HCT116 (cell line): ENCODE measurements at regions not wholly inside any gene's neighbourhood (a gene's known extent, or its start where the extent isn't known, plus 50 kb on each side); places are given as distances from the start of the nearest gene placed in this dataset.

ENCODE experiments used
- ATAC-seq: fragments of 200-7000 bp; cut with Tn5 transposase; 2 replicates; pipeline ENCODE4 v1.9.1; 2020; ENCODE audit warnings: mild to moderate bottlenecking, moderate library complexity
- BruUV-seq: library from RNA; stranded (reverse); fragments of 400-500 nt; replicated peaks from 2 replicates; lab custom pipeline; 2021; lab: Mats Ljungman, UMichigan
- CTCF ChIA-PET: fragments of 300-600 bp; sonication (Branson Sonifier 250); formaldehyde crosslinking; loops from one replicate; lab custom pipeline; 2021; ENCODE audit warnings: antibody characterized with exemption; lab: Charles Lee
- POLR2A ChIA-PET: fragments of 300-600, 350-600 bp; sonication (Branson Sonifier 250); formaldehyde crosslinking; loops from one replicate; lab custom pipeline; 2021; ENCODE audit warnings: antibody characterized with exemption; lab: Charles Lee
- RAD21 ChIA-PET, 2 experiments: fragments of 300-600 bp; sonication (Branson Sonifier 250); formaldehyde crosslinking; loops; one replicate each; lab custom pipeline; 2023; ENCODE audit warnings: low total read pairs in 2 of 2; ENCODE audit not compliant: uncharacterized antibody in 2 of 2, unreplicated experiment in 2 of 2, low non-redundant PET in 1 of 2; lab: Charles Lee
- DNase-seq: peaks from one replicate; pipeline ENCODE4 v3.0.0-alpha.2; 2010; ENCODE audit warnings: low read depth, low spot score
- H2AFZ ChIP-seq: fragments of 200-600 bp; shearing (Covaris generic), sonication (generic); 2 replicates; pipeline ENCODE4 v1.6.1; 2017; ENCODE audit warnings: low read depth, mixed run types, mixed read lengths, antibody characterized with exemption, low read length; ENCODE audit not compliant: poor library complexity, severe bottlenecking
- H3K27ac ChIP-seq: 2 replicates; pipeline ENCODE4 v1.5.1; 2012; ENCODE audit warnings: low read depth, low read length
- H3K27me3 ChIP-seq: fragments of 200-600 bp; sonication (generic); 2 replicates; pipeline ENCODE4 v1.6.1; 2016; ENCODE audit warnings: mixed run types, low read length, mixed read lengths; ENCODE audit not compliant: insufficient read depth
- H3K36me3 ChIP-seq, 2 experiments: fragments of 200-500 bp in 1 of 2; fragments of 200-600 bp in 1 of 2; sonication (Bioruptor generic) in 1 of 2; sonication (generic) in 1 of 2; 2 replicates each; pipeline versions ENCODE4 v1.5.1 to v1.6.1; 2014 to 2016; ENCODE audit warnings: low read length in 2 of 2, inconsistent platforms in 1 of 2, mixed read lengths in 1 of 2, mixed run types in 1 of 2; ENCODE audit not compliant: insufficient read depth in 2 of 2, control insufficient read depth in 1 of 2
- H3K4me1 ChIP-seq, 2 experiments: fragments of 200-600 bp in 1 of 2; sonication (generic) in 1 of 2; 2 replicates each; pipeline versions ENCODE4 v1.5.1 to v1.6.1; 2012 to 2017; ENCODE audit warnings: low read length in 2 of 2, inconsistent platforms in 1 of 2, mild to moderate bottlenecking in 1 of 2, mixed read lengths in 1 of 2, mixed run types in 1 of 2, moderate library complexity in 1 of 2; ENCODE audit not compliant: insufficient read depth in 2 of 2, control insufficient read depth in 1 of 2
- H3K4me2 ChIP-seq: fragments of 200-600 bp; sonication (generic); 2 replicates; pipeline ENCODE4 v1.6.1; 2017; ENCODE audit warnings: mixed run types, low read length, mixed read lengths
- H3K4me3 ChIP-seq, 2 experiments: fragments of 200-600 bp in 1 of 2; sonication (generic) in 1 of 2; replicated peaks in 1 of 2; 2 replicates each; pipeline ENCODE4 v1.5.1; 2011 to 2016; ENCODE audit warnings: low read length in 2 of 2, control low read depth in 1 of 2, low read depth in 1 of 2, mild to moderate bottlenecking in 1 of 2, mixed read lengths in 1 of 2, mixed run types in 1 of 2
- H3K79me2 ChIP-seq: fragments of 200-600 bp; sonication (generic); 2 replicates; pipeline ENCODE4 v1.6.1; 2017; ENCODE audit warnings: mild to moderate bottlenecking, mixed run types, low read length, moderate library complexity, mixed read lengths; ENCODE audit not compliant: insufficient read depth
- H3K9ac ChIP-seq: fragments of 200-600 bp; sonication (generic); 2 replicates; pipeline ENCODE4 v1.6.1; 2016; ENCODE audit warnings: low read length, mixed read lengths
- H3K9me2 ChIP-seq: fragments of 200-600 bp; sonication (generic), shearing (Covaris generic); 2 replicates; pipeline ENCODE4 v1.6.1; 2017; ENCODE audit warnings: mixed run types, mild to moderate bottlenecking, moderate library complexity; ENCODE audit not compliant: insufficient read depth
- H3K9me3 ChIP-seq, 2 experiments: fragments of 200-500 bp in 1 of 2; fragments of 200-600 bp in 1 of 2; sonication (Bioruptor generic) in 1 of 2; sonication (generic) in 1 of 2; 2 replicates each; pipeline ENCODE4 v1.6.1; 2014 to 2017; ENCODE audit warnings: low read length in 2 of 2, mixed read lengths in 2 of 2, inconsistent platforms in 1 of 2, low read depth in 1 of 2, mild to moderate bottlenecking in 1 of 2, mixed run types in 1 of 2, moderate library complexity in 1 of 2; ENCODE audit not compliant: control insufficient read depth in 1 of 2, insufficient read depth in 1 of 2
- H4K20me1 ChIP-seq: fragments of 200-600 bp; sonication (generic), shearing (Covaris generic); 2 replicates; pipeline ENCODE4 v1.6.1; 2017; ENCODE audit warnings: mixed run types, mild to moderate bottlenecking, moderate library complexity; ENCODE audit not compliant: insufficient read depth
- ATF3 ChIP-seq: IDR thresholded peaks from 2 replicates; pipeline ENCODE4 v1.6.1; 2012
- CBX3 ChIP-seq: IDR thresholded peaks from 2 replicates; pipeline ENCODE4 v1.6.1; 2012; ENCODE audit warnings: low read depth
- CEBPB ChIP-seq: IDR thresholded peaks from 2 replicates; pipeline ENCODE4 v1.6.1; 2012; ENCODE audit warnings: low read depth
- CTCF ChIP-seq, 3 experiments: fragments of 200-600 bp in 1 of 3; sonication (generic) in 1 of 3; IDR thresholded peaks in 2 of 3; conservative IDR thresholded peaks in 1 of 3; 2 replicates each; pipeline ENCODE4 v1.5.1; 2012 to 2017; ENCODE audit warnings: low read depth in 2 of 3, low read length in 2 of 3, antibody characterized with exemption in 1 of 3, borderline replicate concordance in 1 of 3, control low read depth in 1 of 3, mild to moderate bottlenecking in 1 of 3, mixed read lengths in 1 of 3, mixed run types in 1 of 3, moderate library complexity in 1 of 3; ENCODE audit not compliant: insufficient read depth in 1 of 3
- EGR1 ChIP-seq: IDR thresholded peaks from 2 replicates; pipeline ENCODE4 v1.6.1; 2012; ENCODE audit warnings: low read depth
- ELF1 ChIP-seq: IDR thresholded peaks from 2 replicates; pipeline ENCODE4 v1.6.1; 2012; ENCODE audit warnings: low read depth, borderline replicate concordance
- EZH2phosphoT487 ChIP-seq: fragments of 200-600 bp; IDR thresholded peaks from 2 replicates; pipeline ENCODE4 v1.6.1; 2018; ENCODE audit warnings: antibody characterized with exemption, borderline replicate concordance
- FOSL1 ChIP-seq: IDR thresholded peaks from 2 replicates; pipeline ENCODE4 v1.6.1; 2012; ENCODE audit warnings: low read depth
- JUND ChIP-seq: IDR thresholded peaks from 2 replicates; pipeline ENCODE4 v1.6.1; 2012
- POLR2A ChIP-seq: IDR thresholded peaks from 2 replicates; pipeline ENCODE4 v1.7.0; 2011; ENCODE audit warnings: borderline replicate concordance; ENCODE audit not compliant: insufficient read depth, insufficient read length; ENCODE audit errors: extremely low read depth
- POLR2AphosphoS5 ChIP-seq: IDR thresholded peaks from 2 replicates; pipeline ENCODE4 v1.6.1; 2011; ENCODE audit warnings: mild to moderate bottlenecking, low read depth, low read length, moderate library complexity
- RAD21 ChIP-seq: IDR thresholded peaks from 2 replicates; pipeline ENCODE4 v1.6.1; 2012; ENCODE audit warnings: low read depth, mild to moderate bottlenecking
- SIN3A ChIP-seq: IDR thresholded peaks from 2 replicates; pipeline ENCODE4 v1.6.1; 2012; ENCODE audit warnings: low read depth
- SRF ChIP-seq: IDR thresholded peaks from 2 replicates; pipeline ENCODE4 v1.6.1; 2012; ENCODE audit warnings: low read depth
- TCF7L2 ChIP-seq: IDR thresholded peaks from 2 replicates; pipeline ENCODE4 v1.7.0; 2011; ENCODE audit warnings: borderline replicate concordance, inconsistent platforms; ENCODE audit not compliant: insufficient read depth, insufficient read length; ENCODE audit errors: extremely low read depth
- ZFX ChIP-seq: fragments of 450-650 bp; IDR thresholded peaks from 2 replicates; pipeline ENCODE4 v1.6.1; 2017
- ZNF274 ChIP-seq: fragments of 200-500 bp; sonication (Bioruptor generic); IDR thresholded peaks from 2 replicates; pipeline ENCODE4 v1.6.1; 2014; ENCODE audit warnings: mild to moderate bottlenecking, low read depth, low read length, inconsistent platforms
- intact Hi-C: fragments of 100-400 bp; cut with micrococcal nuclease; formaldehyde crosslinking; loops from 2 replicates; pipeline ENCODE4 v1.10.0; 2022
- TF ChIP-seq, protein P1 (sequence below): IDR thresholded peaks from 2 replicates; pipeline ENCODE4 v1.6.1; 2012; ENCODE audit warnings: low read depth
- TF ChIP-seq, protein P2 (sequence below): IDR thresholded peaks from 2 replicates; pipeline ENCODE4 v1.6.1; 2012

DNA sequence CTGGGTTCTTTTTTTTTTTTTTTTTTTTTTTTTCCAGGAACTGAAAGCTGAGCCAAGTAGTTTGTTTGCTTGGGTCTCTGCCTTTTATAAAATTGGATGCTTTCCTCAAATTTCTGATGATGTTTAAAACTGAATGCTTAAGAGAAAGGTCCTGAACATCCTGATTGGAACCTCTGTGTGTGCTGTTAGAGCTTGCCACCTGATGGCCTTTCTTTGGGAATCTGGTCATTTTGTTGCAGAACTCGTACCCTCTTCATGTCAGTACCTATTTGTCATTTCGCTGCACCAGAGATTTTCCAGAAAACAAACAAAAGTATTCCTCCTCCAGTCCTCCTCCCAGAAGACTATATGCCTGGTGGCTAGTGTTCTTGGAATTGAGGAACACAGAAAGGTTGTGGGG is 81.2 kb upstream of the KLF12 start:
- TF ChIP-seq, protein P1, sequence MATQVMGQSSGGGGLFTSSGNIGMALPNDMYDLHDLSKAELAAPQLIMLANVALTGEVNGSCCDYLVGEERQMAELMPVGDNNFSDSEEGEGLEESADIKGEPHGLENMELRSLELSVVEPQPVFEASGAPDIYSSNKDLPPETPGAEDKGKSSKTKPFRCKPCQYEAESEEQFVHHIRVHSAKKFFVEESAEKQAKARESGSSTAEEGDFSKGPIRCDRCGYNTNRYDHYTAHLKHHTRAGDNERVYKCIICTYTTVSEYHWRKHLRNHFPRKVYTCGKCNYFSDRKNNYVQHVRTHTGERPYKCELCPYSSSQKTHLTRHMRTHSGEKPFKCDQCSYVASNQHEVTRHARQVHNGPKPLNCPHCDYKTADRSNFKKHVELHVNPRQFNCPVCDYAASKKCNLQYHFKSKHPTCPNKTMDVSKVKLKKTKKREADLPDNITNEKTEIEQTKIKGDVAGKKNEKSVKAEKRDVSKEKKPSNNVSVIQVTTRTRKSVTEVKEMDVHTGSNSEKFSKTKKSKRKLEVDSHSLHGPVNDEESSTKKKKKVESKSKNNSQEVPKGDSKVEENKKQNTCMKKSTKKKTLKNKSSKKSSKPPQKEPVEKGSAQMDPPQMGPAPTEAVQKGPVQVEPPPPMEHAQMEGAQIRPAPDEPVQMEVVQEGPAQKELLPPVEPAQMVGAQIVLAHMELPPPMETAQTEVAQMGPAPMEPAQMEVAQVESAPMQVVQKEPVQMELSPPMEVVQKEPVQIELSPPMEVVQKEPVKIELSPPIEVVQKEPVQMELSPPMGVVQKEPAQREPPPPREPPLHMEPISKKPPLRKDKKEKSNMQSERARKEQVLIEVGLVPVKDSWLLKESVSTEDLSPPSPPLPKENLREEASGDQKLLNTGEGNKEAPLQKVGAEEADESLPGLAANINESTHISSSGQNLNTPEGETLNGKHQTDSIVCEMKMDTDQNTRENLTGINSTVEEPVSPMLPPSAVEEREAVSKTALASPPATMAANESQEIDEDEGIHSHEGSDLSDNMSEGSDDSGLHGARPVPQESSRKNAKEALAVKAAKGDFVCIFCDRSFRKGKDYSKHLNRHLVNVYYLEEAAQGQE: no peak
- TF ChIP-seq ELF1 (no peak), SRF (no peak), CTCF (IDR thresholded peaks at IDR 0.05 in 2 of 3, conservative IDR thresholded peaks at IDR 0.05 in 1 of 3; ENCODE audit: borderline replicate concordance in 1 of 3, insufficient read depth in 1 of 3, low read depth in 2 of 3, low read length in 2 of 3) (no peak), JUND (no peak), SIN3A (no peak), ZNF274 (no peak), POLR2AphosphoS5 (no peak), ZFX (no peak), CBX3 (no peak), POLR2A (no peak), FOSL1 (no peak), RAD21 (no peak), ATF3 (no peak), EZH2phosphoT487 (no peak), TCF7L2 (no peak), CEBPB (no peak), EGR1 (no peak)
- TF ChIP-seq, protein P2, sequence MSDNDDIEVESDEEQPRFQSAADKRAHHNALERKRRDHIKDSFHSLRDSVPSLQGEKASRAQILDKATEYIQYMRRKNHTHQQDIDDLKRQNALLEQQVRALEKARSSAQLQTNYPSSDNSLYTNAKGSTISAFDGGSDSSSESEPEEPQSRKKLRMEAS: no peak
- no peaks in the 10 kb centered on the region for H3K9me3 ChIP-seq
- H3K36me3 ChIP-seq: no peaks in the 10 kb centered on the region
- H2AFZ ChIP-seq: no peak overlapping the region
- POLR2A ChIA-PET: no interaction called here
- H3K4me2 ChIP-seq: no peak overlapping the region
- no peak overlapping the region for H3K4me3 ChIP-seq
- ATAC-seq (no peak), DNase-seq (no peak)
- H3K9ac ChIP-seq: no peak overlapping the region
- no peaks in the 10 kb centered on the region for H3K4me1 ChIP-seq
- no peaks in the 10 kb centered on the region for H3K27me3 ChIP-seq
- RAD21 ChIA-PET: no interaction called here
- BruUV-seq: no TSS peak
- no peak overlapping the region for H3K27ac ChIP-seq
- intact Hi-C loops: no loop called here
- no peaks in the 10 kb centered on the region for H3K79me2 ChIP-seq
- CTCF ChIA-PET: no interaction called here
- no peaks in the 10 kb centered on the region for H3K9me2 ChIP-seq
- no peaks in the 10 kb centered on the region for H4K20me1 ChIP-seq
